ES-I3 (cell line): ENCODE measurements at regions not wholly inside any gene's neighbourhood (a gene's known extent, or its start where the extent isn't known, plus 50 kb on each side); places are given as distances from the start of the nearest gene placed in this dataset.

ENCODE experiments used
- H3K36me3 ChIP-seq: 2 replicates; pipeline ENCODE4 v1.6.1; 2013; ENCODE audit warnings: mild to moderate bottlenecking, low read length, control low read depth, moderate library complexity; ENCODE audit not compliant: insufficient read depth
- H3K4me1 ChIP-seq: 2 replicates; pipeline ENCODE4 v1.6.1; 2013; ENCODE audit warnings: mild to moderate bottlenecking, control low read depth, low read length; ENCODE audit not compliant: insufficient read depth
- H3K9ac ChIP-seq: 2 replicates; pipeline ENCODE4 v1.6.1; 2013; ENCODE audit warnings: low read depth, mild to moderate bottlenecking, low read length, moderate library complexity
- H3K9me3 ChIP-seq: 2 replicates; pipeline ENCODE4 v1.6.1; 2013; ENCODE audit warnings: mild to moderate bottlenecking, low read length, moderate library complexity; ENCODE audit not compliant: control insufficient read depth, insufficient read depth

DNA sequence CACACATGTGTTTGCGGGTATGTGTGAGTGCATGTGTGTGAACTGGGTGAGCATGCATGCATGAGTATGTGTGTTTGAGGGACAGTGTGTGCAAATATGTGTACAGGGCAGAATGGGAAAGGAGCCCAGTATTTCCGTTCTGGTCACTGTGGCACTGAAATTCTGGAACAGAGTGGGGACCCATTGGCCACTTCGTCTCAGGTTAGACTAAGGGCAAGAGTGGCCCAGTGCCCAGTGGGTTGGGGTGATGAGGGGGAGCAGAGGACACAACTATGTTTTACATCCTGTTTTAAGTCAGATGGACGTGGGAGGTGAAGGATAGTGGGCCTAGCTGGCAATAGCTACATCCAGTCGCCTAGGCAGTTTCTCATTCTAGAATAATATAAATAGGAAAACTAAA is 438.5 kb downstream of the DYNC2H1 start:
- Histone ChIP-seq H3K36me3 (no peaks in the 10 kb centered on the region), H3K9ac (no peak overlapping the region), H3K4me1 (no peaks in the 10 kb centered on the region), H3K9me3 (no peaks in the 10 kb centered on the region)

DNA sequence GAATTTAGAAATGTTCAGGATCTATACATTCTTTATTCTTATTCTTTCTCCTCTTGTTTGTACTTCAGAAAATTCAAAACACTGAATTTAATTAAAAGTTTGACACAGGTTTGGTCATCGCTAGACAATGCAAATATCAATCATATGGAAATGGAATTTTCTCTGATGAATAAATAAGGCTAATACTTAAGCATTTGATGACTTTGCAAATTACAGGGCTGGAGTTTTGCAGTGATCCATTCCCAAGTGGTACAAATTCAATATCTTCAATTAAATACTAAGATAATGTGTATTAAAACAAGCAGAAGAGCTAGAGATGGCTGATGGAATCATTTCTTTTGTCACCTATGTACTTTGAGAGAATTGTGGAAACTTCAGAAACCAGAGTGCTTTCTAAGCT is 439.6 kb downstream of the DYNC2H1 start:
- no peaks in the 10 kb centered on the region for H3K4me1 ChIP-seq
- no peak overlapping the region for H3K9ac ChIP-seq
- no peaks in the 10 kb centered on the region for H3K36me3 ChIP-seq
- no peaks in the 10 kb centered on the region for H3K9me3 ChIP-seq

GRCh38 chr11:103550811-103551210 is 441.6 kb downstream of the DYNC2H1 start:
- H3K4me1 ChIP-seq = no peaks in the 10 kb centered on the region
- no peaks in the 10 kb centered on the region for H3K36me3 ChIP-seq
- H3K9me3 ChIP-seq = no peaks in the 10 kb centered on the region
- no peak overlapping the region for H3K9ac ChIP-seq

- Histone ChIP-seq H3K36me3 (no peaks in the 10 kb centered on the region), H3K4me1 (no peaks in the 10 kb centered on the region), H3K9ac (no peak overlapping the region), H3K9me3 (no peaks in the 10 kb centered on the region)
Observed at GRCh38 chr11:103552086-103552485, 442.9 kb downstream of the DYNC2H1 start.

GRCh38 chr11:103556171-103556570 is 446.9 kb downstream of the DYNC2H1 start:
- Histone ChIP-seq H3K9me3 (no peaks in the 10 kb centered on the region), H3K4me1 (no peaks in the 10 kb centered on the region), H3K36me3 (no peaks in the 10 kb centered on the region), H3K9ac (no peak overlapping the region)

GRCh38 chr11:103566116-103566515 is 456.9 kb downstream of the DYNC2H1 start:
- no peaks in the 10 kb centered on the region for H3K9me3 ChIP-seq
- no peaks in the 10 kb centered on the region for H3K4me1 ChIP-seq
- H3K9ac ChIP-seq = no peak overlapping the region
- no peaks in the 10 kb centered on the region for H3K36me3 ChIP-seq

DNA sequence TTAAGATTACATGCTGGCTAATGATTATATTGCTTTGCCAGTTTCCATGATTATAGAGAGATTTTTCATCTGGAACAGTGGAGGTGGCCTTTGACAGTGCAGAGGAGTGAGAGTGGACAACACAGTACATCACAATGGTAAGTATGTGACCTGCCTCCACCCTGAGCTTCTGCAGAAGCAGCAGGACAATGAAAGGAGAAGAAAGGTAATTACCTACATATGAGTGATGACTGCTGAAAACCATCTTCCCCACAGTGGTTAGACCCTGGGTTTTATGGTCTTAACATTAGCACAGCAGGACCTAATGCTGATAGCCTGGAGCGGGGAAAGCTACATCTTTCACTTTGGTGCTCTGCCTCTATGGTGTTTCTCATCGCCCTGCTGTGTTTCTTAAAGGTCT is 454.7 kb upstream of the DDI1 start:
- H3K36me3 ChIP-seq = no peaks in the 10 kb centered on the region
- H3K4me1 ChIP-seq = no peaks in the 10 kb centered on the region
- H3K9me3 ChIP-seq = no peaks in the 10 kb centered on the region
- H3K9ac ChIP-seq = no peak overlapping the region

GRCh38 chr11:103582351-103582909 is 454.0 kb upstream of the DDI1 start:
- H3K4me1 ChIP-seq = no peaks in the 10 kb centered on the region
- H3K9ac ChIP-seq = no peak overlapping the region
- no peaks in the 10 kb centered on the region for H3K36me3 ChIP-seq
- H3K9me3 ChIP-seq = no peaks in the 10 kb centered on the region

DNA sequence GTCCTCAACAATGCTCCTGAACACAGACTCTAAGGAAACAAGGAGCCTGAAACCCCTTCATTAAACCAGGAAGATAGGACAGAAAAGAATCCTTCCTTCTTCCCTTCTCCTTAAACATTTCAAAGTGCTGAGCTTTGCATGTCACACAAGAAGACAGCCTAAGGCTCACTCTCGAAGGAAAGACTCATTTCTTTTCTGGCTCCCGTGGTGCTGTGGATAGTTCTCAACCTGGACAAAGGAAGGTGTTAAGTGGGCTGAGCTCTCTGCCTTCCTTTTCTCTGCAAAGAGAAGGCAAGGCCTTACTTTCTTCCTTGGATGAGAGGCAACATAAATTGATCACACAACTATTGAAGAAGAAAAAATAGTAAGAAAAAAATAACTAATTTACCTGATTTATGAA is 452.4 kb upstream of the DDI1 start:
- Histone ChIP-seq H3K4me1 (no peaks in the 10 kb centered on the region), H3K36me3 (no peaks in the 10 kb centered on the region), H3K9ac (no peak overlapping the region), H3K9me3 (no peaks in the 10 kb centered on the region)

DNA sequence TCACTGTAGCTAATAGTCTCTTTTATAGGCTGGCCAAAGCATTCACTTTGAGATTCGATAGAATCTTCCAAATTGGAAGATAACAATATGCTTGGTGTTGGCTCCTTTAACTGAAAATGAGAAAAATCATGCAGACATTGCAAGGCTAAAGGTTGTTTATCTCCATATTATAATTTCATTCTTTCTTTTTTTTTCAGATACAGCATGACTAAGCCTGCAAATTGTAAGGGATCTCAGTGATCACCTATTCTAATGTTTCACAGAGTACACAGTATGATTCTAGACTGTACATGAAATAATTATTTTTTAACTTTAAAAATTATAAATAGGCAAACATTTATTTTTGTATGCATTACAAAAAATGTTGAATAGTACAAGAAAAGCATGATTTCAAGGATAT is 451.7 kb upstream of the DDI1 start:
- Histone ChIP-seq H3K4me1 (no peaks in the 10 kb centered on the region), H3K9ac (no peak overlapping the region), H3K36me3 (no peaks in the 10 kb centered on the region), H3K9me3 (no peaks in the 10 kb centered on the region)

GRCh38 chr11:103585401-103585800 is 451.0 kb upstream of the DDI1 start:
- Histone ChIP-seq H3K9me3 (no peaks in the 10 kb centered on the region), H3K9ac (no peak overlapping the region), H3K36me3 (no peaks in the 10 kb centered on the region), H3K4me1 (no peaks in the 10 kb centered on the region)

- H3K4me1 ChIP-seq = no peaks in the 10 kb centered on the region
- H3K9ac ChIP-seq = no peak overlapping the region
- no peaks in the 10 kb centered on the region for H3K9me3 ChIP-seq
- no peaks in the 10 kb centered on the region for H3K36me3 ChIP-seq
Observed at GRCh38 chr11:103585911-103586310, 450.5 kb upstream of the DDI1 start.

DNA sequence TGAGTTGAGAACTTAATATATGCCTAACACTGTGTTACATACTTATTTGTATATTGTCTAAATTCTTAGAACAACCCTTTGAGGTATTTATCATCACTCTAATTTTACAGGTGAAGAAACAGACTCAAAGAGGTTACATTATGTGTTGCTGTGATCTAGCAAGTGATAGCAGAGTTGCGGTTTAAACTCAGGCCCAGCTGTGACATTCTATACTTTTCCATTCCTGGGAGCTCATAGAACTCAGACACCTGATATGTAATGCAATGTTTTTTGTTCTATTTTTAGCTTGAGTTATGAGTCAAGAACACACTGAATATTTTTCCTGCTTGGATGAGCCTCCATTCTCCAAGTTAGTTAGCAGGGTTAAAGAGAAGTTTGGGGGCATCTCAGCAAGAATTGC is 449.7 kb upstream of the DDI1 start:
- no peaks in the 10 kb centered on the region for H3K9me3 ChIP-seq
- H3K9ac ChIP-seq = no peak overlapping the region
- no peaks in the 10 kb centered on the region for H3K4me1 ChIP-seq
- no peaks in the 10 kb centered on the region for H3K36me3 ChIP-seq

DNA sequence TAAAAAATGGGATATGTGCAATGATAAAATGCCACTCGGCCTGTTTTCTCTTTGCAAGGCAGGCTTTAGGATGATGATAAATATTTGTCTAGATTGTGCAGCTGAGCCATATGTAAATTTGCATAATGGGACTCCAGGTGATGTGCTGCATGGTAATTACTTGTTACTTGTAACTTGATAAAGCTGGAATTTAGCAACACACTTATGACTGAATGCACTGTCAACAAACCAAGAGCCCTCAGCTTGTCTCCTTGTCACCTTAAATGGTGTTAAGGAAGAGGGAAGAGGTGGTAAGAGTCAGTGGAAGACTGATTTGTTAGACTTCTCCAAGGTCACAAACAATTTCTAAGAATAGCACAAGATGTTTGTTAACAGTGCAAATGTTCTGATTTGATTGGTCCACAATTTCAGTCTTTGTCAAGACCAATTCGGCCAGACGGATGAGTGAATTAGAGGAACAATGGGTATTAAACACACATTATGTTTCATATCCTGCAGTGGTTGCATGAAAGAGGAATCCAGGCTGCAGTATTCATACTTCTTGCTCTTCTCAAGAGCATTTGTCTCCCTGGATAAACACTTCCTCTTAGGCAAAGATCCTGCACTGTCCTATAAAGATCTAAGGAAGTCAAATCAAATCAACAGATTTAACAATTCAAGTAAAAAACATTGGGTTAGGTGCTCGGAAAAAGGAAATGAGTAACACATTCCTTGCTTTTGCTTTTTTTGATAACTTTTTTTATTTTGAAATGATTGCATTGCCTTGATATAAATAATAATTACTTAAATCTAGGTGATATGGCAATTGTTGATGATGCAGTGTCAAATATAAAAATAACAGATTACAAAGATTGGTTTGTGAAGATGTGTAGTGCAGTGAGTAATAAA is 448.3 kb upstream of the DDI1 start:
- Histone ChIP-seq H3K9ac (no peak overlapping the region), H3K9me3 (no peaks in the 10 kb centered on the region)

GRCh38 chr11:103591554-103591953 is 444.9 kb upstream of the DDI1 start:
- H3K9me3 ChIP-seq = no peaks in the 10 kb centered on the region

More for the DNA sequence above, 448.3 kb upstream of the DDI1 start:
- Histone ChIP-seq H3K36me3 (no peaks in the 10 kb centered on the region), H3K4me1 (no peaks in the 10 kb centered on the region)

More at GRCh38 chr11:103591554-103591953, 444.9 kb upstream of the DDI1 start:
- no peaks in the 10 kb centered on the region for H3K36me3 ChIP-seq
- H3K4me1 ChIP-seq = no peaks in the 10 kb centered on the region
- H3K9ac ChIP-seq = no peak overlapping the region
